ENCODE measurements at regions not wholly inside any gene's neighbourhood (a gene's known extent, or its start where the extent isn't known, plus 50 kb on each side); places are given as distances from the start of the nearest gene placed in this dataset.

DNA sequence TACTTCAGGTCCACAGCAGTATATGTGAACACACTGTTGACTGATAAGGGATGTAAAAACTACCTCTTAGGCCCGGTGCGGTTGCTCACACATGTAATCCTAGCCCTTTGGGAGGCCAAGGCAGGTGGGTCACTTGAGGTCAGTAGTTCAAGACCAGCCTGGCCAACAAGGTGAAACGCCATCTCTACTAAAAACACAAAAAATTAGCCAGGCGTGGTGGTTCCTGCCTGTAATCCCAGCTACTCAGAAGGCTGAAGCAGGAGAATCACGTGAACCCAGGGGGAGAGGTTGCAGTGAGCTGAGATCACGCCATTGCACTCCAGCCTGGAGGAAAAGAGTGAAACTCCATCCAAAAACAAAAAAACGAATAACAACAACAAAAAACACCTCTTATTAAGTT lies 194.6 kb upstream of the KCNMB2 start:
- Histone ChIP-seq H3K27me3 (replicated peaks; ENCODE audit: insufficient read depth, low read length) (no peaks in the 10 kb centered on the region), H2AFZ (ENCODE audit: low read length) (no peak overlapping the region), H3K4me1 (ENCODE audit: low read length) (no peaks in the 10 kb centered on the region), H3K4me2 (ENCODE audit: low read depth, low read length) (no peak overlapping the region), H3K4me3 (ENCODE audit: low read length) (no peak overlapping the region), H3K9ac (ENCODE audit: low read length) (no peak overlapping the region), H3F3A (ENCODE audit: insufficient read depth, low read length) (no peaks in the 10 kb centered on the region), H3K9me3 (replicated peaks; ENCODE audit: insufficient read depth, low read length) (no peaks in the 10 kb centered on the region), H3K36me3 (replicated peaks; ENCODE audit: insufficient read depth, low read length) (no peaks in the 10 kb centered on the region), H3K9me2 (replicated peaks; ENCODE audit: insufficient read depth, low read length) (no peaks in the 10 kb centered on the region), H4K20me1 (ENCODE audit: insufficient read depth, low read length) (no peaks in the 10 kb centered on the region), H3K27ac (ENCODE audit: low read length) (no peak overlapping the region), H3K79me2 (ENCODE audit: low read length) (no peaks in the 10 kb centered on the region)
- TF ChIP-seq EZH2 (optimal IDR thresholded peaks at IDR 0.05; ENCODE audit: low read depth, low read length) (no peak), EZH2phosphoT487 (IDR thresholded peaks at IDR 0.05; ENCODE audit: low read length) (no peak)
- TF ChIP-seq, protein P1, sequence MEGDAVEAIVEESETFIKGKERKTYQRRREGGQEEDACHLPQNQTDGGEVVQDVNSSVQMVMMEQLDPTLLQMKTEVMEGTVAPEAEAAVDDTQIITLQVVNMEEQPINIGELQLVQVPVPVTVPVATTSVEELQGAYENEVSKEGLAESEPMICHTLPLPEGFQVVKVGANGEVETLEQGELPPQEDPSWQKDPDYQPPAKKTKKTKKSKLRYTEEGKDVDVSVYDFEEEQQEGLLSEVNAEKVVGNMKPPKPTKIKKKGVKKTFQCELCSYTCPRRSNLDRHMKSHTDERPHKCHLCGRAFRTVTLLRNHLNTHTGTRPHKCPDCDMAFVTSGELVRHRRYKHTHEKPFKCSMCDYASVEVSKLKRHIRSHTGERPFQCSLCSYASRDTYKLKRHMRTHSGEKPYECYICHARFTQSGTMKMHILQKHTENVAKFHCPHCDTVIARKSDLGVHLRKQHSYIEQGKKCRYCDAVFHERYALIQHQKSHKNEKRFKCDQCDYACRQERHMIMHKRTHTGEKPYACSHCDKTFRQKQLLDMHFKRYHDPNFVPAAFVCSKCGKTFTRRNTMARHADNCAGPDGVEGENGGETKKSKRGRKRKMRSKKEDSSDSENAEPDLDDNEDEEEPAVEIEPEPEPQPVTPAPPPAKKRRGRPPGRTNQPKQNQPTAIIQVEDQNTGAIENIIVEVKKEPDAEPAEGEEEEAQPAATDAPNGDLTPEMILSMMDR (IDR thresholded peaks at IDR 0.05; ENCODE audit: low read length): no peak
- no peak for DNase-seq

DNA sequence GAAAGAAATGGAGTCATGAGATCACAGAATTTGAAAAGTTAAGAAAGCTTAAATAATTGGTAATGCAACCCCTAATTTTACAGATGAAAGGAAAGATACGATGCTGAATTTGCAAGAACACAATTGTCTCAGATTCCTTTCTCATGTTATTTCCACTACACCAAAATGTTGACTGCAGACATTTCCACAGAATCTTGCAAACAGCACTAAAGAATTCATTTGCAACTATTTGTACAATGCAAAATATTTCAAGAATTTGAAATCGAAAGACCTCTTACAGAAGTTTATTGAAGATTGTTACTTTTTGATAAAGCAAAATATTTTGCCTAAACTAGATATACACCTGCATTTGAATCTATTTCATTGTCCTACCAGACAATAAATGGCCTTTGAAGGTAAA lies 194.1 kb upstream of the KCNMB2 start:
- no peaks in the 10 kb centered on the region for H3K36me3 ChIP-seq (replicated peaks; ENCODE audit: insufficient read depth, low read length)
- H2AFZ ChIP-seq (ENCODE audit: low read length): no peak overlapping the region
- H3K9ac ChIP-seq (ENCODE audit: low read length): no peak overlapping the region
- H3K9me2 ChIP-seq (replicated peaks; ENCODE audit: insufficient read depth, low read length): no peaks in the 10 kb centered on the region
- DNase-seq: no peak
- no peaks in the 10 kb centered on the region for H4K20me1 ChIP-seq (ENCODE audit: insufficient read depth, low read length)
- H3K79me2 ChIP-seq (ENCODE audit: low read length): no peaks in the 10 kb centered on the region
- no peak overlapping the region for H3K4me2 ChIP-seq (ENCODE audit: low read depth, low read length)
- H3K4me3 ChIP-seq (ENCODE audit: low read length): no peak overlapping the region
- no peaks in the 10 kb centered on the region for H3F3A ChIP-seq (ENCODE audit: insufficient read depth, low read length)
- no peak overlapping the region for H3K27ac ChIP-seq (ENCODE audit: low read length)
- no peaks in the 10 kb centered on the region for H3K4me1 ChIP-seq (ENCODE audit: low read length)
- H3K9me3 ChIP-seq (replicated peaks; ENCODE audit: insufficient read depth, low read length): no peaks in the 10 kb centered on the region
- H3K27me3 ChIP-seq (replicated peaks; ENCODE audit: insufficient read depth, low read length): no peaks in the 10 kb centered on the region
- TF ChIP-seq, protein P1 (IDR thresholded peaks at IDR 0.05; ENCODE audit: low read length): no peak
- no peak for TF ChIP-seq EZH2phosphoT487 (IDR thresholded peaks at IDR 0.05; ENCODE audit: low read length)
- TF ChIP-seq EZH2 (optimal IDR thresholded peaks at IDR 0.05; ENCODE audit: low read depth, low read length): no peak

DNA sequence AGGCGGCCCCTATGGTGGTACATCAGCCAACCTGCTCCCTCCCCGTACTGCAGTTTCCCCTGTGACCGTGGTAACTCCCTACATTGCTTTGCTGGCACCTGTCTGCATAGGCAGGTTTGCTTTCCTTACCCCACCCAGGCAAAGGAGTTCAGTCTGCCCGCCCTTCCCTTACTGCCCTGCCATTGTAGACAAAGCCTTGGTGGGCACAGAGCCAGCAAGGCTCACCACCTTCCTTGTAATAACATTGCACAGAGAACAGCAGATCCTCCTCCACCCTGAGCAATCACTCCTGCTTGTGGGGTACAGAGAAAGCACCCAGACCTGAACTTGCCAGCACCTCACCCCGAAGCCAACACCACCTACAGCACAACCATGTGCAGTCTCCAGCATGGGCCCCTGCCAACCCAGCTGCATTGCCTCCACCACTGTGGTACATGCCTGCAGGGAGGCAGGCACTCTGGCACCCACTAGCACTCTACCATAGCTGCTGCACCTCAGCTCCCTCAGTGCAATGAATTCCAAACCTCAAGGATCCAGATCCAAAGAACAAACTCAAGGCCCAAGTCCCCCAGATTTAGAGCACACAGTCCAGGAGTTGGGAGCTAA lies 192.7 kb upstream of the KCNMB2 start:
- H3F3A ChIP-seq (ENCODE audit: insufficient read depth, low read length): no peaks in the 10 kb centered on the region
- H3K9me3 ChIP-seq (replicated peaks; ENCODE audit: insufficient read depth, low read length): no peaks in the 10 kb centered on the region
- H4K20me1 ChIP-seq (ENCODE audit: insufficient read depth, low read length): no peaks in the 10 kb centered on the region
- no peak overlapping the region for H3K4me3 ChIP-seq (ENCODE audit: low read length)
- TF ChIP-seq, protein P1 (IDR thresholded peaks at IDR 0.05; ENCODE audit: low read length): no peak
- TF ChIP-seq EZH2phosphoT487 (IDR thresholded peaks at IDR 0.05; ENCODE audit: low read length) (no peak), EZH2 (optimal IDR thresholded peaks at IDR 0.05; ENCODE audit: low read depth, low read length) (no peak)
- no peaks in the 10 kb centered on the region for H3K27me3 ChIP-seq (replicated peaks; ENCODE audit: insufficient read depth, low read length)
- DNase-seq: no peak
- no peak overlapping the region for H3K4me2 ChIP-seq (ENCODE audit: low read depth, low read length)
- H3K9me2 ChIP-seq (replicated peaks; ENCODE audit: insufficient read depth, low read length): no peaks in the 10 kb centered on the region
- no peaks in the 10 kb centered on the region for H3K79me2 ChIP-seq (ENCODE audit: low read length)
- H3K36me3 ChIP-seq (replicated peaks; ENCODE audit: insufficient read depth, low read length): no peaks in the 10 kb centered on the region
- H3K9ac ChIP-seq (ENCODE audit: low read length): no peak overlapping the region
- H2AFZ ChIP-seq (ENCODE audit: low read length): no peak overlapping the region
- H3K4me1 ChIP-seq (ENCODE audit: low read length): no peaks in the 10 kb centered on the region
- H3K27ac ChIP-seq (ENCODE audit: low read length): no peak overlapping the region

Data from MM.1S (cell line).